DND-41 (cell line): ENCODE measurements at regions not wholly inside any gene's neighbourhood (a gene's known extent, or its start where the extent isn't known, plus 50 kb on each side); places are given as distances from the start of the nearest gene placed in this dataset.
"Not testable (repeated sequence)": the region's sequence is repeated elsewhere in the genome, so short reads cannot be mapped to it uniquely, and the experiment has no call there.

Source experiments
- ATAC-seq: fragments of 200-7000 bp; cut with Tn5 transposase; 3 replicates; pipeline ENCODE4 v1.9.1; 2021; ENCODE audit warnings: low read depth; ENCODE audit not compliant: insufficient read depth
- DNase-seq: peaks from one replicate; pipeline ENCODE4 v3.0.0-alpha.2; 2020
- H2AFZ ChIP-seq: 2 replicates; pipeline ENCODE4 v1.6.0; 2012; ENCODE audit warnings: low read depth, low read length
- H3K27ac ChIP-seq: 2 replicates; pipeline ENCODE4 v1.5.1; 2012; ENCODE audit warnings: low read length, inconsistent platforms
- H3K27me3 ChIP-seq: fragments of 200-600 bp; sonication (generic); 2 replicates; pipeline ENCODE4 v1.6.0; 2012; ENCODE audit warnings: low read length, mild to moderate bottlenecking, inconsistent platforms; ENCODE audit not compliant: insufficient read depth, poor library complexity
- H3K36me3 ChIP-seq: 2 replicates; pipeline ENCODE4 v1.5.1; 2012; ENCODE audit warnings: low read length, inconsistent platforms; ENCODE audit not compliant: insufficient read depth
- H3K4me1 ChIP-seq: 2 replicates; pipeline ENCODE4 v1.5.1; 2012; ENCODE audit warnings: mild to moderate bottlenecking, low read length; ENCODE audit not compliant: insufficient read depth
- H3K4me2 ChIP-seq: 2 replicates; pipeline ENCODE4 v1.6.0; 2012; ENCODE audit warnings: mild to moderate bottlenecking, moderate library complexity, low read length, inconsistent platforms; ENCODE audit not compliant: insufficient read depth
- H3K4me3 ChIP-seq, 2 experiments: fragments of 200-600 bp in 1 of 2; shearing (Covaris generic) in 1 of 2; 2 replicates each; pipeline ENCODE4 v1.5.1; 2012 to 2016; ENCODE audit warnings: inconsistent platforms in 2 of 2, low read length in 2 of 2, mild to moderate bottlenecking in 2 of 2, low read depth in 1 of 2, moderate library complexity in 1 of 2
- H3K79me2 ChIP-seq: 2 replicates; pipeline ENCODE4 v1.6.0; 2012; ENCODE audit warnings: low read length, inconsistent platforms; ENCODE audit not compliant: insufficient read depth
- H3K9ac ChIP-seq: 2 replicates; pipeline ENCODE4 v1.6.0; 2012; ENCODE audit warnings: low read depth, mild to moderate bottlenecking, inconsistent platforms, low read length, moderate library complexity
- H3K9me3 ChIP-seq: 2 replicates; pipeline ENCODE4 v1.5.1; 2012; ENCODE audit warnings: low read length, moderate library complexity, mild to moderate bottlenecking, inconsistent platforms; ENCODE audit not compliant: insufficient read depth, severe bottlenecking
- H4K20me1 ChIP-seq: 2 replicates; pipeline ENCODE4 v1.6.0; 2012; ENCODE audit warnings: low read length; ENCODE audit not compliant: insufficient read depth
- EZH2 ChIP-seq: IDR thresholded peaks from 3 replicates; pipeline ENCODE4 v1.6.1; 2012; ENCODE audit warnings: borderline replicate concordance, low read depth, mild to moderate bottlenecking, moderate library complexity, low read length, inconsistent platforms; ENCODE audit not compliant: severe bottlenecking
- TF ChIP-seq, protein P1 (sequence below): IDR thresholded peaks from 2 replicates; pipeline ENCODE4 v1.5.1; 2012; ENCODE audit warnings: borderline replicate concordance, low read length, moderate library complexity, mild to moderate bottlenecking; ENCODE audit not compliant: poor library complexity, severe bottlenecking; ENCODE audit errors: extremely low read depth

DNA sequence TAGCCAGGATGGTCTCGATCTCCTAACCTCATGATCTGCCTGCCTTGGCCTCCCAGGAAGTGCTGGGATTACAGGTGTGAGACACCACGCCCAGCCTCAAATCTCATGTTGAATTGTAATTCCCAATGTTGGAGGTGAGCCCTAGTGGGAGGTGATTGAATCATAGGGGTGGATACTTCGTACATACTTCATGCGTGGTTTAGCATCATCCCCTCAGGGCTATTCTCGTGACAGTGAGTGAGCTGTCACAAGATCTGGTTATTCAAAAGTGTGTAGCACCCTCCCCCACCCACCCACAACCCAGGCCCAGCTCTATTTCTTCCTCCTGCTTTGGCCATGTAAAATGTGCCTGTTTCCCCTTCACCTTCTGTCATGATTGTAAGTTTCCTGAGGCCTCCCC, 236.9 kb upstream of the IL12A start:
- no peak overlapping the region for H3K9ac ChIP-seq
- ATAC-seq (no peak), DNase-seq (no peak)
- TF ChIP-seq EZH2, result no peak
- TF ChIP-seq, protein P1, sequence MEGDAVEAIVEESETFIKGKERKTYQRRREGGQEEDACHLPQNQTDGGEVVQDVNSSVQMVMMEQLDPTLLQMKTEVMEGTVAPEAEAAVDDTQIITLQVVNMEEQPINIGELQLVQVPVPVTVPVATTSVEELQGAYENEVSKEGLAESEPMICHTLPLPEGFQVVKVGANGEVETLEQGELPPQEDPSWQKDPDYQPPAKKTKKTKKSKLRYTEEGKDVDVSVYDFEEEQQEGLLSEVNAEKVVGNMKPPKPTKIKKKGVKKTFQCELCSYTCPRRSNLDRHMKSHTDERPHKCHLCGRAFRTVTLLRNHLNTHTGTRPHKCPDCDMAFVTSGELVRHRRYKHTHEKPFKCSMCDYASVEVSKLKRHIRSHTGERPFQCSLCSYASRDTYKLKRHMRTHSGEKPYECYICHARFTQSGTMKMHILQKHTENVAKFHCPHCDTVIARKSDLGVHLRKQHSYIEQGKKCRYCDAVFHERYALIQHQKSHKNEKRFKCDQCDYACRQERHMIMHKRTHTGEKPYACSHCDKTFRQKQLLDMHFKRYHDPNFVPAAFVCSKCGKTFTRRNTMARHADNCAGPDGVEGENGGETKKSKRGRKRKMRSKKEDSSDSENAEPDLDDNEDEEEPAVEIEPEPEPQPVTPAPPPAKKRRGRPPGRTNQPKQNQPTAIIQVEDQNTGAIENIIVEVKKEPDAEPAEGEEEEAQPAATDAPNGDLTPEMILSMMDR, result no peak
- peaks cover 2% of the 10 kb centered on the region for H3K9me3 ChIP-seq
- H2AFZ ChIP-seq, result no peak overlapping the region
- no peak overlapping the region for H3K27ac ChIP-seq
- no peak overlapping the region for H3K4me2 ChIP-seq
- H3K79me2 ChIP-seq, result no peaks in the 10 kb centered on the region
- H4K20me1 ChIP-seq, result no peaks in the 10 kb centered on the region
- H3K4me1 ChIP-seq, result no peaks in the 10 kb centered on the region
- H3K36me3 ChIP-seq, result no peaks in the 10 kb centered on the region
- no peak overlapping the region for H3K4me3 ChIP-seq
- H3K27me3 ChIP-seq, result no peaks in the 10 kb centered on the region

DNA sequence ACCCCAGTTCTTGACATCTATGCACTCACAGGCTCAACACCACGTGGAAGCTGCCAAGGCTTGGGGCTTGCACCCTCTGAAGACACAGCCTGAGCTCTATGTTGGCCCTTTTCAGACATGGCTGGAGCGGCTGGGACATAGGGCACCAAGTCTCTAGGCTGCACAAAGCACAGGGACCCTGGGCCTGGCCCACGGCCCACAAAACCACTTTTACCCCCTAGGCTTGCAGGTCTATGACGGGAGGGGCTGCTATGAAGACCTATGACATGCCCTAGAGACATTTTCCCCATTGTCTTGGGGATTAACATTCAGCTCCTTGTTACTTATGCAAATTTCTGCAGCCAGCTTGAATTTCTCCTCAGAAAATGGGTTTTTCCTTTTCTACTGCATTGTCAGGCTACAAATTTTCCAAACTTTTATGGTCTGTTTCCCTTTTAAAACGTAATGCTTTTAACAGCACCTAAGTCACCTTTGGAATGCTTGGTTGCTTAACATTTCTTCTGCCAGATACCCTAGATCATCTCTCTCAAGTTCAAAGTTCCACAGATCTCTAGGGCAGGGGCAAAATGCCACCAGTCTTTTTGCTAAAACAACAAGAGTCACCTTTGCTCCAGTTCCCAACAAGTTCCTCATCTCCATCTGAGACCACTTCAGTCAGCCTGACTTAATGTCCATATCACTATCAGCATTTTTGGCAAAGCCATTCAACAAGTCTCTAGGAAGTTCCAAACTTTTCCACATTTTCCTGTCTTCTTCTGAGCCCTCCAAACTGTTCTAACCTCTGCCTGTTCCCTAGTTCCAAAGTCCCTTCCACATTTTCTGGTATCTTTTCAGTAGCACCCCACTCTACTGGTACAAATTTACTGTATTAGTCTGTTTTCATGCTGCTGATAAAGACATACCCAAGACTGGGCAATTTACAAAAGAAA, 232.1 kb upstream of the IL12A start:
- not testable (repeated sequence) for H3K9ac ChIP-seq, H4K20me1 ChIP-seq, H3K4me2 ChIP-seq, ATAC-seq, H2AFZ ChIP-seq, H3K4me3 ChIP-seq, H3K4me1 ChIP-seq, H3K27me3 ChIP-seq, H3K9me3 ChIP-seq, DNase-seq, H3K27ac ChIP-seq, H3K36me3 ChIP-seq, H3K79me2 ChIP-seq

DNA sequence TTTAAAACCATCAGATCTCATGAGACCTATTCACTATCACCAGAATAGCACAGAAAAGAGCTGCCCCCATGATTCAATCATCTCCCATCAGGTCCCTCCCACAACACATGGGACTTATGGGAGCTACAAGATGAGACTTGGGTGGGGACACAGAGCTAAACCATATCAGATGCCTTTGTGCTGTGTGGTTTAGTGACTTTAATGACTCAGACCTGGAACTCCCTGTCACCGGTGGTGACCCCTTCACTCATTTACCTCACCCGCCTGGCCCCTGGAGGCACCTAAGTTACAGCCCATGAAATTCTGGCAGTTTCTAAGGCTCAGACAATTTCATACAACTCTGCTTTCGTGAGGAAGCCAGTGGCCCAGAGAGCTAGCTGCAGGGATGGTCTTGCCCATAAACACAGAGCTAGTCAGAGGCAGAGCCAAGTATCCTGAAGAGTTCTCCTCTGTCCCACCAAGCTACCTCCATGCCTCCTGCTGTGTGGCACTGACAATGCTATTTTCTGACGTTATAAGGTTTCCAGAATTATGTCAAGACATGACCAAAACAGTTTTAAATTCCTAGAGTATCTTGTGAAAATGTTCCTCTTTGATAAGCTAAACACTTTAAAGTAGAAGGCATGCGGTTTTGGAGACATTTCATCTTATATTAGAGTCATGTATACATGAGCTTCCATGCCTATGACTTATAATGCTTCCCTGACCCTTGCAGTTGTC, 231.1 kb upstream of the IL12A start:
- Histone ChIP-seq H4K20me1 (no peaks in the 10 kb centered on the region), H2AFZ (no peak overlapping the region), H3K27ac (no peak overlapping the region), H3K79me2 (no peaks in the 10 kb centered on the region), H3K4me1 (no peaks in the 10 kb centered on the region), H3K27me3 (no peaks in the 10 kb centered on the region), H3K9me3 (peaks cover 2% of the 10 kb centered on the region), H3K9ac (no peak overlapping the region), H3K4me2 (no peak overlapping the region), H3K4me3 (no peak overlapping the region), H3K36me3 (no peaks in the 10 kb centered on the region)
- ATAC-seq, result no peak
- no peak for DNase-seq
- no peak for TF ChIP-seq EZH2
- TF ChIP-seq, protein P1, result no peak

DNA sequence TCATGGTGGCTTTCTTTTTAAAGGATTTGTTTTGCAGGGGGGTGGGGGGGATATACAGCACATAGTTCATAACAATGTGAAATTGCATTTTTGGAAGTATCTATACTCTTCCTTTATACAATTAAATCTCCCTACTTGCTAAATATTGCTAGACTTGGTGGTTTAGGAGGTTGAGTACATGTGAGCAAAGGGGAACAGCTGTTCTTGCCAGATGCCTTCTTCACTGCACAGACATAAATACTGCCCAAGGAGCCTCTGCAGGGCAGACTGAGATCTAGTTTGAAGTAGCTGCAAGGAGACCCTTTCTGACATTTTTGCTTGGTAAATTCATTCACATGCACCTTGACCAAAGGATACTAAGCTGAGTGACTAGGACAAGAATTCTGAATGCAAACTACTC, 228.6 kb upstream of the IL12A start:
- no peak for TF ChIP-seq EZH2
- TF ChIP-seq, protein P1, result no peak
- H3K4me2 ChIP-seq, result no peak overlapping the region
- H3K9ac ChIP-seq, result no peak overlapping the region
- H3K79me2 ChIP-seq, result no peaks in the 10 kb centered on the region
- H2AFZ ChIP-seq, result no peak overlapping the region
- ATAC-seq (no peak), DNase-seq (no peak)
- H3K27ac ChIP-seq, result no peak overlapping the region
- no peak overlapping the region for H3K4me3 ChIP-seq
- H3K9me3 ChIP-seq, result peaks cover 6% of the 10 kb centered on the region
- no peaks in the 10 kb centered on the region for H3K27me3 ChIP-seq
- no peaks in the 10 kb centered on the region for H3K36me3 ChIP-seq
- no peaks in the 10 kb centered on the region for H3K4me1 ChIP-seq
- no peaks in the 10 kb centered on the region for H4K20me1 ChIP-seq
